H1 (cell line): ENCODE measurements at regions not wholly inside any gene's neighbourhood (a gene's known extent, or its start where the extent isn't known, plus 50 kb on each side); places are given as distances from the start of the nearest gene placed in this dataset.

Source experiments
- CBX8 ChIP-seq: fragments of 300-800, 300-1000 bp; sonication (generic); IDR thresholded peaks from 2 replicates; pipeline ENCODE4 v1.7.1; 2016; ENCODE audit warnings: low read depth, low read length, borderline replicate concordance
- CHD2 ChIP-seq: IDR thresholded peaks from 2 replicates; pipeline ENCODE4 v1.6.1; 2012; ENCODE audit warnings: low read length, improper control_type of control experiment
- CTBP2 ChIP-seq: IDR thresholded peaks from 2 replicates; pipeline ENCODE4 v1.7.0; 2011; ENCODE audit warnings: borderline replicate concordance, mild to moderate bottlenecking, moderate library complexity, mixed read lengths, low read length; ENCODE audit not compliant: insufficient read depth, insufficient read length
- RNF2 ChIP-seq: fragments of 200-900, 300-1000 bp; sonication (generic); IDR thresholded peaks from 2 replicates; pipeline ENCODE4 v1.7.1; 2016; ENCODE audit warnings: borderline replicate concordance, low read depth, mild to moderate bottlenecking, antibody characterized with exemption, low read length; ENCODE audit not compliant: poor library complexity, severe bottlenecking; ENCODE audit errors: missing control alignments
- SIRT6 ChIP-seq: IDR thresholded peaks from one replicate; pipeline ENCODE4 v1.7.1; 2012; ENCODE audit warnings: low read length, inconsistent platforms
- SIX5 ChIP-seq: IDR thresholded peaks from 2 replicates; pipeline ENCODE4 v1.6.1; 2011; ENCODE audit warnings: mild to moderate bottlenecking, low read depth, low read length
- TCF12 ChIP-seq: IDR thresholded peaks from 2 replicates; pipeline ENCODE4 v1.6.1; 2011; ENCODE audit warnings: low read depth, mild to moderate bottlenecking, low read length
- TF ChIP-seq, protein P1 (sequence below): fragments of 300-600 bp; sonication (generic); IDR thresholded peaks from 2 replicates; pipeline ENCODE4 v1.7.1; 2012; ENCODE audit warnings: low read length, moderate library complexity, mild to moderate bottlenecking, inconsistent platforms; ENCODE audit not compliant: insufficient replicate concordance

GRCh38 chr19:28374971-28375370 is 838.0 kb downstream of the UQCRFS1 start (continued):
- TF ChIP-seq, protein P1, sequence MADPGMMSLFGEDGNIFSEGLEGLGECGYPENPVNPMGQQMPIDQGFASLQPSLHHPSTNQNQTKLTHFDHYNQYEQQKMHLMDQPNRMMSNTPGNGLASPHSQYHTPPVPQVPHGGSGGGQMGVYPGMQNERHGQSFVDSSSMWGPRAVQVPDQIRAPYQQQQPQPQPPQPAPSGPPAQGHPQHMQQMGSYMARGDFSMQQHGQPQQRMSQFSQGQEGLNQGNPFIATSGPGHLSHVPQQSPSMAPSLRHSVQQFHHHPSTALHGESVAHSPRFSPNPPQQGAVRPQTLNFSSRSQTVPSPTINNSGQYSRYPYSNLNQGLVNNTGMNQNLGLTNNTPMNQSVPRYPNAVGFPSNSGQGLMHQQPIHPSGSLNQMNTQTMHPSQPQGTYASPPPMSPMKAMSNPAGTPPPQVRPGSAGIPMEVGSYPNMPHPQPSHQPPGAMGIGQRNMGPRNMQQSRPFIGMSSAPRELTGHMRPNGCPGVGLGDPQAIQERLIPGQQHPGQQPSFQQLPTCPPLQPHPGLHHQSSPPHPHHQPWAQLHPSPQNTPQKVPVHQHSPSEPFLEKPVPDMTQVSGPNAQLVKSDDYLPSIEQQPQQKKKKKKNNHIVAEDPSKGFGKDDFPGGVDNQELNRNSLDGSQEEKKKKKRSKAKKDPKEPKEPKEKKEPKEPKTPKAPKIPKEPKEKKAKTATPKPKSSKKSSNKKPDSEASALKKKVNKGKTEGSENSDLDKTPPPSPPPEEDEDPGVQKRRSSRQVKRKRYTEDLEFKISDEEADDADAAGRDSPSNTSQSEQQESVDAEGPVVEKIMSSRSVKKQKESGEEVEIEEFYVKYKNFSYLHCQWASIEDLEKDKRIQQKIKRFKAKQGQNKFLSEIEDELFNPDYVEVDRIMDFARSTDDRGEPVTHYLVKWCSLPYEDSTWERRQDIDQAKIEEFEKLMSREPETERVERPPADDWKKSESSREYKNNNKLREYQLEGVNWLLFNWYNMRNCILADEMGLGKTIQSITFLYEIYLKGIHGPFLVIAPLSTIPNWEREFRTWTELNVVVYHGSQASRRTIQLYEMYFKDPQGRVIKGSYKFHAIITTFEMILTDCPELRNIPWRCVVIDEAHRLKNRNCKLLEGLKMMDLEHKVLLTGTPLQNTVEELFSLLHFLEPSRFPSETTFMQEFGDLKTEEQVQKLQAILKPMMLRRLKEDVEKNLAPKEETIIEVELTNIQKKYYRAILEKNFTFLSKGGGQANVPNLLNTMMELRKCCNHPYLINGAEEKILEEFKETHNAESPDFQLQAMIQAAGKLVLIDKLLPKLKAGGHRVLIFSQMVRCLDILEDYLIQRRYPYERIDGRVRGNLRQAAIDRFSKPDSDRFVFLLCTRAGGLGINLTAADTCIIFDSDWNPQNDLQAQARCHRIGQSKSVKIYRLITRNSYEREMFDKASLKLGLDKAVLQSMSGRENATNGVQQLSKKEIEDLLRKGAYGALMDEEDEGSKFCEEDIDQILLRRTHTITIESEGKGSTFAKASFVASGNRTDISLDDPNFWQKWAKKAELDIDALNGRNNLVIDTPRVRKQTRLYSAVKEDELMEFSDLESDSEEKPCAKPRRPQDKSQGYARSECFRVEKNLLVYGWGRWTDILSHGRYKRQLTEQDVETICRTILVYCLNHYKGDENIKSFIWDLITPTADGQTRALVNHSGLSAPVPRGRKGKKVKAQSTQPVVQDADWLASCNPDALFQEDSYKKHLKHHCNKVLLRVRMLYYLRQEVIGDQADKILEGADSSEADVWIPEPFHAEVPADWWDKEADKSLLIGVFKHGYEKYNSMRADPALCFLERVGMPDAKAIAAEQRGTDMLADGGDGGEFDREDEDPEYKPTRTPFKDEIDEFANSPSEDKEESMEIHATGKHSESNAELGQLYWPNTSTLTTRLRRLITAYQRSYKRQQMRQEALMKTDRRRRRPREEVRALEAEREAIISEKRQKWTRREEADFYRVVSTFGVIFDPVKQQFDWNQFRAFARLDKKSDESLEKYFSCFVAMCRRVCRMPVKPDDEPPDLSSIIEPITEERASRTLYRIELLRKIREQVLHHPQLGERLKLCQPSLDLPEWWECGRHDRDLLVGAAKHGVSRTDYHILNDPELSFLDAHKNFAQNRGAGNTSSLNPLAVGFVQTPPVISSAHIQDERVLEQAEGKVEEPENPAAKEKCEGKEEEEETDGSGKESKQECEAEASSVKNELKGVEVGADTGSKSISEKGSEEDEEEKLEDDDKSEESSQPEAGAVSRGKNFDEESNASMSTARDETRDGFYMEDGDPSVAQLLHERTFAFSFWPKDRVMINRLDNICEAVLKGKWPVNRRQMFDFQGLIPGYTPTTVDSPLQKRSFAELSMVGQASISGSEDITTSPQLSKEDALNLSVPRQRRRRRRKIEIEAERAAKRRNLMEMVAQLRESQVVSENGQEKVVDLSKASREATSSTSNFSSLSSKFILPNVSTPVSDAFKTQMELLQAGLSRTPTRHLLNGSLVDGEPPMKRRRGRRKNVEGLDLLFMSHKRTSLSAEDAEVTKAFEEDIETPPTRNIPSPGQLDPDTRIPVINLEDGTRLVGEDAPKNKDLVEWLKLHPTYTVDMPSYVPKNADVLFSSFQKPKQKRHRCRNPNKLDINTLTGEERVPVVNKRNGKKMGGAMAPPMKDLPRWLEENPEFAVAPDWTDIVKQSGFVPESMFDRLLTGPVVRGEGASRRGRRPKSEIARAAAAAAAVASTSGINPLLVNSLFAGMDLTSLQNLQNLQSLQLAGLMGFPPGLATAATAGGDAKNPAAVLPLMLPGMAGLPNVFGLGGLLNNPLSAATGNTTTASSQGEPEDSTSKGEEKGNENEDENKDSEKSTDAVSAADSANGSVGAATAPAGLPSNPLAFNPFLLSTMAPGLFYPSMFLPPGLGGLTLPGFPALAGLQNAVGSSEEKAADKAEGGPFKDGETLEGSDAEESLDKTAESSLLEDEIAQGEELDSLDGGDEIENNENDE, result no peak
- TF ChIP-seq CTBP2 (no peak), CHD2 (no peak), SIX5 (no peak), CBX8 (no peak), RNF2 (no peak), SIRT6 (no peak), TCF12 (no peak)
- TF ChIP-seq, all 59 proteins: peak for 0
